HG02798 (cell line): ENCODE measurements at regions not wholly inside any gene's neighbourhood (a gene's known extent, or its start where the extent isn't known, plus 50 kb on each side); places are given as distances from the start of the nearest gene placed in this dataset.
A peak's percentile ranks its signal among the peaks of the same experiment; 100 is the strongest.
"Not testable (repeated sequence)": the region's sequence is repeated elsewhere in the genome, so short reads cannot be mapped to it uniquely, and the experiment has no call there.

Experiments used
- ATAC-seq: cut with Tn5 transposase; IDR thresholded peaks from one replicate; pipeline ENCODE4 v1.9.1; 2021; ENCODE audit warnings: mild to moderate bottlenecking; ENCODE audit not compliant: unreplicated experiment, poor library complexity

DNA sequence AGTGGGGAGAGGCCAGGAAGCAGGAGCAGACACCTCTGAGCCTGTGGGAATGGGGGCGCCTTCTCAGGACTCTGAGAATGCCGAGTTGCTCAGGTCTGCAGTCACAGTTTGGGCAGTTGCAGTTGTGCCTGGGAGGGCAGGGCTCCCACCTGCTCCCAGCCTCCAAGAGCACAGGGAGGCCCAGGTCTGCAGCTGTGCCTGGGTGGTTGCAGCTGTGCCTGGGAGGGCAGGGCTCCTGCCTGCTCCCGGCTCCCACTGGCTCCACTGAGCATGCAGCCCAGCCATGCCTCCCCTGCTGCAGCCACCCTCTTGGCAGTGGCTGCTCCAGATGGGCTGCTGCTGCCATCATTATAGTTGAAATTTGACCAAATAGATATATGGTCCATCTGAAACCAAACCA is 1062.8 kb upstream of the ACO1 start:
- ATAC-seq = no peak

GRCh38 chr9:31323726-31324444 is 1060.6 kb upstream of the ACO1 start:
- peak; percentile 39 for ATAC-seq

GRCh38 chr9:31325778-31326177 is 1058.7 kb upstream of the ACO1 start:
- ATAC-seq = no peak

GRCh38 chr9:31326883-31327282 is 1057.6 kb upstream of the ACO1 start:
- ATAC-seq = not testable (repeated sequence)

DNA sequence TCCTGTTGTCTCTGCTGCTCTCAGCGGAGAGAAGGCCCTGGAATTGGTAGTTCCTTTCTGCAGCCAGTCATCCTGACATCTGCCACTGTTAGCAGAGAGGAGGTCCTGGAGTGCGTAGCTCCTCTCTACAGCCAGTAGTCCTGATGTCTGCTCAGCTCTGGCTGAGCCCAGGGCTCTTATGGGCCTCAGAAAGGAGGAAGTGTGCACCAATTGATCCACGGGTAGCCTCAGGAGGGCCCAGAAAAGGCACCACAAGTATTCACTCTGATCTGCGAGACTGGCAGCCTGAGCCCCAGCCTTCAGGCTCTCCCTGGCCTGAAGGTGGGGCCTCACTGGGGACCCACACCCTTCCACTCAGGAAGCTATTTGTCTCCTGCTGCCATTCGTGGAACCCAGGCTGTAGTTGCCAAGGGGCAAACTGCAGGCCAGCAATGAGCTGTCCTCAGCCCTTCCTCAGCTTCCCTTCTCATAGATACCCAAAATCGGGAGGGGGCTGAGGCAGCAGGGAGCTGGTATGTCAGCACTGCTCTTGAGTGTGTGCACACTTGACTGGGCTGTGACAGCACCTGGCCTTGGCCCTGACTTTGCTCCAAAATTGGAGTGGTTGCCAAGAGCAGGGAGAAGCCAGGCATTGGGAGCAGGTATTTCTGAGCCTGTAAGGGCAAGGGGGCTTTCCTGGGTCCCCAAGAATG is 1049.5 kb upstream of the ACO1 start:
- no peak for ATAC-seq

- no peak for ATAC-seq
Measured at GRCh38 chr9:31335529-31336234, 1048.8 kb upstream of the ACO1 start.

GRCh38 chr9:31336386-31336785 is 1048.1 kb upstream of the ACO1 start:
- ATAC-seq = no peak

DNA sequence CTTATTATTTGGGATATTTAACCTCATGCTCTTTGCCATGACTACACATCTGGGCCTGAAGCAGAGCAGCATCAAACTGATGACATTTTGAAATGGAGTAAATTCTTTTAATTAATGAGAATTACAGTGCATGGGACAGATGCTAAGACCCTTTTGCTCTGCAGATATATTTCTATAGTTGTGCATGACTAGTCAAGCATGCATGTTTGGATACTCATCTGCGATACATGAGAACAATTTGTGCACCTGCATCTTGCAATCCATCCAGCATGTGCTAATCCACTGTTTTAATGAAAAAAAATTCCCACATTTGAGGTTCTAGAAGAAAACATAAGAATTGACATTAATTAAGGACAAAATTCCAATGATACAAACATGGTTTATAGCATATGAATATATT is 1047.6 kb upstream of the ACO1 start:
- ATAC-seq = no peak

GRCh38 chr9:31347082-31347617 is 1037.3 kb upstream of the ACO1 start:
- peak; percentile 99 for ATAC-seq

GRCh38 chr9:31355159-31355882 is 1029.1 kb upstream of the ACO1 start:
- no peak for ATAC-seq

DNA sequence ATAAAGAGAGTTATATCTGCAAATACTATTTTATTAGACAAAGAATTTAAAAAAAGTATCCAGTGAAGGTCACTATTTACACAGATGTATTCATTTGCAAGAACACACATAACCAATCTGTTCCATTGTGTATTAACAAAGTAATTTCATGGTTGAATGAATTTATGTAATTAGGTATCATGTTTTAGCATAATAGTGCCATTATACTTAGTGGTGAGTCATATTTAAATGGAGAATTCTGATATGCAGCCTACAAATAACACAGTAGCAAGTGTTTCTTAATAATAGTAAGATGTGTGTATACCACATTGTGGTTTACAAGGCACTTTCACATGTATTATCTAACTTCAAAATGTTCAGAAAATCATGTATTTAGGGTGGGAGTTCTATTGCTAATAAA is 1028.5 kb upstream of the ACO1 start:
- no peak for ATAC-seq

GRCh38 chr9:31359071-31359470 is 1025.4 kb upstream of the ACO1 start:
- no peak for ATAC-seq

GRCh38 chr9:31364171-31364570 is 1020.3 kb upstream of the ACO1 start:
- ATAC-seq = no peak

DNA sequence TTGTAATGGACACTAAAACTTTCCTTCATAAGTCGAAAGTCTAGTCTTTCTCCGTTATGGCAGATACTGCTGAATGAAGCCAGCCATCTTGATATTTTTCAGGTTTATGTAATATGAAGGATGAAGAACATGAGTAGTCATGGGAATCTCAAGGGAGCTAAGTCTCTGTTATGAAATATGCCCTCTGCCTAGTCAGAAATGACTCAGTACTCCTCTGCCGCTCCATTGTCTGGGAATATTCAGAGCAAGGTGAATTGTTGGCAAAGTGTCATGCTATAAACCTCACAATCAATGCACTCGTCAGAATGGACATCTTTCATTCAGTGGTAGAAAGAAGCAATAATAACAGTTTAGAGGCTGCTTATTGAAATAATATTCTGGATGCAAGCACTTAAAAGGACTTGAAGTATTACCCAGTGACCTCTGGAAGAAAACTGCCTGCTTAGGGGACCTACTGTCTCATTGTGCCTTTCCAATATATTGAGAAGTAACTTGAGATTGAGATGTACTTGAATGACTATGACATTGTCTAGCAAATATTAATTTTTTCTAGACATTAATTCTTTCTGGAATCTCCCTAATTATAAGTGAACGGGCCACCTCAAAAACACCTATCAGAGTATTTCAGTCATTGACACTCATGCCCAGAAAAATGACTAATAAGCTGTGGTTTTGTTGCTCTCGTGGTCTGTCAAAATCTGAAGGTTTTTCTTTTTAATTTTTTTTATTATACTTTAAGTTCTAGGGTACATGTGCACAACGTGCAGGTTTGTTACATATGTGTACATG is 1011.5 kb upstream of the ACO1 start:
- ATAC-seq = no peak

DNA sequence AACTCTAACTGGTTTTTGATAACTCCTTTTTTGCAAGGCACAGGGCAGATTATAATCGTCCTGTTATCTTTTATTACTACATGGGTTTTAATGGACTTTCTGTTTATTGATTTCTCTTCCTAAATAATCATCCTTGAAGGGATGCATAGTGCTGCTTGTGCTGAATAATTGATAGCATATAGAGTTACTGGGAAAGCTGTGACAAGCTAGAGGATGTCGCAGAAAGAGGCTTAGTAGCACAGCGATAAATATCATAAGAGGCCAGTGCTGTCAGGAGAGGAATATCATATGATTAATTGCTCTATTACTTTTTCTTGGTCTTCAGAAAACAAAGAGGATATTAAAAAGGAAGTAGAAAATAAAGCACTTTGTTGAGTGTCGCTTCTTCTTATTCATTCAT is 1007.1 kb upstream of the ACO1 start:
- ATAC-seq = no peak

GRCh38 chr9:31388660-31389059 is 995.8 kb upstream of the ACO1 start:
- ATAC-seq = no peak

- peak; percentile 39 for ATAC-seq
Measured at GRCh38 chr9:31389075-31389474, 995.4 kb upstream of the ACO1 start.

- ATAC-seq = peak; percentile 69
Measured at GRCh38 chr9:31390403-31391025, 993.9 kb upstream of the ACO1 start.

GRCh38 chr9:31393240-31393639 is 991.2 kb upstream of the ACO1 start:
- ATAC-seq = no peak
